ENCODE measurements at regions not wholly inside any gene's neighbourhood (a gene's known extent, or its start where the extent isn't known, plus 50 kb on each side); places are given as distances from the start of the nearest gene placed in this dataset.
"Not testable (repeated sequence)": the region's sequence is repeated elsewhere in the genome, so short reads cannot be mapped to it uniquely, and the experiment has no call there.

- DNase-seq (ENCODE audit: low spot score), result no peak
Observed at GRCh38 chr1:57576756-57577155, 152.9 kb upstream of the DAB1 start.

GRCh38 chr1:57572016-57572415, 148.2 kb upstream of the DAB1 start:
- no peak for DNase-seq (ENCODE audit: low spot score)

- DNase-seq (ENCODE audit: low spot score), result not testable (repeated sequence)
Observed at GRCh38 chr1:57558066-57558465, 134.2 kb upstream of the DAB1 start.

GRCh38 chr1:57553666-57554065, 129.8 kb upstream of the DAB1 start:
- no peak for DNase-seq (ENCODE audit: low spot score)

- no peak for DNase-seq (ENCODE audit: low spot score)
Observed at GRCh38 chr1:57551476-57551875, 127.6 kb upstream of the DAB1 start.

- no peak for DNase-seq (ENCODE audit: low spot score)
Observed at GRCh38 chr1:57550092-57550491, 126.2 kb upstream of the DAB1 start.

GRCh38 chr1:57549300-57549699, 125.4 kb upstream of the DAB1 start:
- DNase-seq (ENCODE audit: low spot score), result no peak

- DNase-seq (ENCODE audit: low spot score), result no peak
Observed at GRCh38 chr1:57546549-57547330, 122.9 kb upstream of the DAB1 start.

GRCh38 chr1:57544345-57544744, 120.5 kb upstream of the DAB1 start:
- no peak for DNase-seq (ENCODE audit: low spot score)

- DNase-seq (ENCODE audit: low spot score), result no peak
Observed at GRCh38 chr1:57536749-57537423, 113.0 kb upstream of the DAB1 start.

- DNase-seq (ENCODE audit: low spot score), result no peak
Observed at GRCh38 chr1:57532299-57532698, 108.4 kb upstream of the DAB1 start.

GRCh38 chr1:57530911-57531260, 107.0 kb upstream of the DAB1 start:
- DNase-seq (ENCODE audit: low spot score), result not testable (repeated sequence)

- DNase-seq (ENCODE audit: low spot score), result no peak
Observed at GRCh38 chr1:57530206-57530910, 106.5 kb upstream of the DAB1 start.

- DNase-seq (ENCODE audit: low spot score), result no peak
Observed at GRCh38 chr1:57522575-57522974, 98.7 kb upstream of the DAB1 start.

- no peak for DNase-seq (ENCODE audit: low spot score)
Observed at GRCh38 chr1:57520743-57521515, 97.1 kb upstream of the DAB1 start.

GRCh38 chr1:57518496-57518895, 94.6 kb upstream of the DAB1 start:
- no peak for DNase-seq (ENCODE audit: low spot score)

- DNase-seq (ENCODE audit: low spot score), result no peak
Observed at GRCh38 chr1:57517587-57518374, 93.9 kb upstream of the DAB1 start.

- no peak for DNase-seq (ENCODE audit: low spot score)
Observed at GRCh38 chr1:57512386-57512785, 88.5 kb upstream of the DAB1 start.

- no peak for DNase-seq (ENCODE audit: low spot score)
Observed at GRCh38 chr1:57506941-57507340, 83.1 kb upstream of the DAB1 start.

- no peak for DNase-seq (ENCODE audit: low spot score)
Observed at GRCh38 chr1:57503337-57503736, 79.5 kb upstream of the DAB1 start.

GRCh38 chr1:57500136-57500830, 76.4 kb upstream of the DAB1 start:
- no peak for DNase-seq (ENCODE audit: low spot score)
